Activated CD8-positive, alpha-beta memory T cell treated with anti-CD3 and anti-CD28 coated beads, Interleukin-2, amount 50 U/mL, for 1 hour (primary cell): ENCODE measurements at regions not wholly inside any gene's neighbourhood (a gene's known extent, or its start where the extent isn't known, plus 50 kb on each side); places are given as distances from the start of the nearest gene placed in this dataset.

Experiments used
- DNase-seq: peaks from one replicate; pipeline ENCODE4 v3.0.0-alpha.2; 2020; ENCODE audit errors: extremely low read depth

- no peak for DNase-seq
Measured at GRCh38 chr10:65847436-65848230, 1078.2 kb upstream of the LRRTM3 start.

GRCh38 chr10:65858841-65859240 lies 1067.0 kb upstream of the LRRTM3 start:
- DNase-seq: no peak

GRCh38 chr10:65861249-65861648 lies 1064.6 kb upstream of the LRRTM3 start:
- no peak for DNase-seq
